Neural cell (in vitro differentiated cells): ENCODE measurements at regions not wholly inside any gene's neighbourhood (a gene's known extent, or its start where the extent isn't known, plus 50 kb on each side); places are given as distances from the start of the nearest gene placed in this dataset.

ENCODE experiments used
- H2AFZ ChIP-seq: fragments of 200-600, 300-800 bp; sonication (generic), shearing (Covaris generic); 2 replicates; pipeline ENCODE4 v1.6.0; 2014; ENCODE audit warnings: low read depth, mild to moderate bottlenecking, antibody characterized with exemption, low read length, moderate library complexity
- H3F3A ChIP-seq: fragments of 200-600 bp; shearing (Covaris generic); 2 replicates; pipeline ENCODE4 v1.6.1; 2016; ENCODE audit warnings: mild to moderate bottlenecking, moderate library complexity, mixed read lengths, antibody characterized with exemption, low read length; ENCODE audit not compliant: insufficient read depth, poor library complexity, severe bottlenecking
- H3K27ac ChIP-seq: fragments of 200-600, 300-800 bp; sonication (generic), shearing (Covaris generic); 2 replicates; pipeline ENCODE4 v1.5.1; 2014; ENCODE audit warnings: mild to moderate bottlenecking, low read length, moderate library complexity
- H3K27me3 ChIP-seq: fragments of 300-800, 200-600 bp; sonication (generic), shearing (Covaris generic); 2 replicates; pipeline ENCODE4 v1.6.0; 2014; ENCODE audit warnings: mild to moderate bottlenecking, low read depth, low read length, moderate library complexity; ENCODE audit not compliant: insufficient read depth
- H3K36me3 ChIP-seq: fragments of 300-800, 200-600 bp; sonication (generic), shearing (Covaris generic); 2 replicates; pipeline ENCODE4 v1.5.1; 2014; ENCODE audit warnings: mild to moderate bottlenecking, antibody characterized with exemption, low read length, moderate library complexity; ENCODE audit not compliant: insufficient read depth
- H3K4me2 ChIP-seq: fragments of 300-800, 200-600 bp; sonication (generic), shearing (Covaris generic); 2 replicates; pipeline ENCODE4 v1.6.0; 2014; ENCODE audit warnings: mild to moderate bottlenecking, low read length
- H3K4me3 ChIP-seq: fragments of 300-800, 200-600 bp; sonication (generic), shearing (Covaris generic); 2 replicates; pipeline ENCODE4 v1.5.1; 2014; ENCODE audit warnings: mild to moderate bottlenecking, low read length, moderate library complexity
- H3K79me2 ChIP-seq: fragments of 200-600 bp; shearing (Covaris generic); replicated peaks from 2 replicates; pipeline ENCODE4 v1.6.0; 2014; ENCODE audit warnings: mild to moderate bottlenecking, low read length, moderate library complexity; ENCODE audit not compliant: insufficient read depth
- H3K9ac ChIP-seq: fragments of 300-800, 200-600 bp; sonication (generic), shearing (Covaris generic); 2 replicates; pipeline ENCODE4 v1.6.1; 2016; ENCODE audit warnings: mild to moderate bottlenecking, low read length, mixed read lengths
- H3K9me2 ChIP-seq: fragments of 200-600 bp; shearing (Covaris generic); 2 replicates; pipeline ENCODE4 v1.6.1; 2016; ENCODE audit warnings: mild to moderate bottlenecking, low read length, mixed read lengths; ENCODE audit not compliant: insufficient read depth
- H3K9me3 ChIP-seq: fragments of 200-600, 300-800 bp; sonication (generic), shearing (Covaris generic); 2 replicates; pipeline ENCODE4 v1.6.1; 2016; ENCODE audit warnings: mild to moderate bottlenecking, mixed run types, low read length, moderate library complexity, mixed read lengths
- H4K20me1 ChIP-seq: fragments of 200-600 bp; shearing (Covaris generic); 2 replicates; pipeline ENCODE4 v1.6.1; 2016; ENCODE audit warnings: mild to moderate bottlenecking, mixed run types; ENCODE audit not compliant: insufficient read depth
- CTCF ChIP-seq: fragments of 450-650 bp; IDR thresholded peaks from 2 replicates; pipeline ENCODE4 v1.5.1; 2014; ENCODE audit warnings: antibody characterized with exemption, mild to moderate bottlenecking, moderate library complexity; ENCODE audit not compliant: poor library complexity, severe bottlenecking
- EP300 ChIP-seq: fragments of 450-650 bp; conservative IDR thresholded peaks from 2 replicates; pipeline ENCODE4 v1.6.1; 2014; ENCODE audit warnings: antibody characterized with exemption, mild to moderate bottlenecking, moderate library complexity; ENCODE audit not compliant: poor library complexity, severe bottlenecking
- EZH2 ChIP-seq: fragments of 200-600, 300-800 bp; shearing (Covaris generic), sonication (generic); IDR thresholded peaks from 2 replicates; pipeline ENCODE4 v1.6.1; 2014; ENCODE audit warnings: antibody characterized with exemption, low read length, borderline replicate concordance, mild to moderate bottlenecking; ENCODE audit not compliant: insufficient read depth, poor library complexity, severe bottlenecking
- MXI1 ChIP-seq: fragments of 450-650 bp; conservative IDR thresholded peaks from 2 replicates; pipeline ENCODE4 v1.6.1; 2014; ENCODE audit warnings: antibody characterized with exemption, mild to moderate bottlenecking; ENCODE audit not compliant: poor library complexity, severe bottlenecking
- POLR2AphosphoS5 ChIP-seq: IDR thresholded peaks from 2 replicates; pipeline ENCODE4 v1.6.1; 2012
- RAD21 ChIP-seq: fragments of 450-650 bp; conservative IDR thresholded peaks from 2 replicates; pipeline ENCODE4 v1.6.1; 2014; ENCODE audit warnings: antibody characterized with exemption, mild to moderate bottlenecking, moderate library complexity
- SMC3 ChIP-seq: fragments of 450-650 bp; conservative IDR thresholded peaks from 2 replicates; pipeline ENCODE4 v1.6.1; 2014; ENCODE audit warnings: antibody characterized with exemption, mild to moderate bottlenecking, moderate library complexity; ENCODE audit not compliant: poor library complexity
- TAF1 ChIP-seq: IDR thresholded peaks from 2 replicates; pipeline ENCODE4 v1.6.1; 2012; ENCODE audit warnings: low read depth
- TF ChIP-seq, protein P1 (sequence below): IDR thresholded peaks from 2 replicates; pipeline ENCODE4 v1.6.1; 2012; ENCODE audit warnings: borderline replicate concordance

DNA sequence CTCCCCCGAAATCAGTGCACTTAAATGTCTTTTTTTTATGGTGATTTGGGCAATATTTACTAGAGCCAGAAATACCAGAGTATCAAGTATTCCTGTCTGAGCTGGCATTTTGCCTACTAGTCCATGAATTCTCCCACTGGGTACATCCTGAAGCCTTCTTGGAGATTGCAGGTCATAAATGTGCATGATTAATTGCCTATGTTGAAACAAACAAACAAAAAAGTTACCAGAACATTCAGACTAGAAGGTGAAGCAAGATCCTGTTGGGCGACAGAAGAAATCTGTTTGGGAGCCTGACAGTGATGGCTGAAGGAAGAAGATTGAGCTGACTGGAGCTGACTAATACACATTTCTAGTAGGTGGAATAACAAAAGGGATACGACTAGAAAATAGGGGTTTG, 127.4 kb upstream of the NRIP1 start:
- TF ChIP-seq POLR2AphosphoS5 (no peak), EZH2 (no peak), CTCF (no peak), RAD21 (no peak), MXI1 (no peak), TAF1 (no peak), EP300 (no peak), SMC3 (no peak)
- TF ChIP-seq, protein P1, sequence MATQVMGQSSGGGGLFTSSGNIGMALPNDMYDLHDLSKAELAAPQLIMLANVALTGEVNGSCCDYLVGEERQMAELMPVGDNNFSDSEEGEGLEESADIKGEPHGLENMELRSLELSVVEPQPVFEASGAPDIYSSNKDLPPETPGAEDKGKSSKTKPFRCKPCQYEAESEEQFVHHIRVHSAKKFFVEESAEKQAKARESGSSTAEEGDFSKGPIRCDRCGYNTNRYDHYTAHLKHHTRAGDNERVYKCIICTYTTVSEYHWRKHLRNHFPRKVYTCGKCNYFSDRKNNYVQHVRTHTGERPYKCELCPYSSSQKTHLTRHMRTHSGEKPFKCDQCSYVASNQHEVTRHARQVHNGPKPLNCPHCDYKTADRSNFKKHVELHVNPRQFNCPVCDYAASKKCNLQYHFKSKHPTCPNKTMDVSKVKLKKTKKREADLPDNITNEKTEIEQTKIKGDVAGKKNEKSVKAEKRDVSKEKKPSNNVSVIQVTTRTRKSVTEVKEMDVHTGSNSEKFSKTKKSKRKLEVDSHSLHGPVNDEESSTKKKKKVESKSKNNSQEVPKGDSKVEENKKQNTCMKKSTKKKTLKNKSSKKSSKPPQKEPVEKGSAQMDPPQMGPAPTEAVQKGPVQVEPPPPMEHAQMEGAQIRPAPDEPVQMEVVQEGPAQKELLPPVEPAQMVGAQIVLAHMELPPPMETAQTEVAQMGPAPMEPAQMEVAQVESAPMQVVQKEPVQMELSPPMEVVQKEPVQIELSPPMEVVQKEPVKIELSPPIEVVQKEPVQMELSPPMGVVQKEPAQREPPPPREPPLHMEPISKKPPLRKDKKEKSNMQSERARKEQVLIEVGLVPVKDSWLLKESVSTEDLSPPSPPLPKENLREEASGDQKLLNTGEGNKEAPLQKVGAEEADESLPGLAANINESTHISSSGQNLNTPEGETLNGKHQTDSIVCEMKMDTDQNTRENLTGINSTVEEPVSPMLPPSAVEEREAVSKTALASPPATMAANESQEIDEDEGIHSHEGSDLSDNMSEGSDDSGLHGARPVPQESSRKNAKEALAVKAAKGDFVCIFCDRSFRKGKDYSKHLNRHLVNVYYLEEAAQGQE: no peak
- H3K9me2 ChIP-seq: no peaks in the 10 kb centered on the region
- H4K20me1 ChIP-seq: no peaks in the 10 kb centered on the region
- no peak overlapping the region for H3K4me3 ChIP-seq
- no peak overlapping the region for H3K27ac ChIP-seq
- no peaks in the 10 kb centered on the region for H3K79me2 ChIP-seq
- no peaks in the 10 kb centered on the region for H3K9me3 ChIP-seq
- H3K36me3 ChIP-seq: no peaks in the 10 kb centered on the region
- no peaks in the 10 kb centered on the region for H3F3A ChIP-seq
- H3K9ac ChIP-seq: no peak overlapping the region
- no peak overlapping the region for H3K4me2 ChIP-seq
- H2AFZ ChIP-seq: no peak overlapping the region
- H3K27me3 ChIP-seq: no peaks in the 10 kb centered on the region

GRCh38 chr21:15193937-15194336, 129.1 kb upstream of the NRIP1 start:
- no peak overlapping the region for H3K4me2 ChIP-seq
- no peak overlapping the region for H2AFZ ChIP-seq
- H3F3A ChIP-seq: no peaks in the 10 kb centered on the region
- H3K27me3 ChIP-seq: no peaks in the 10 kb centered on the region
- no peak overlapping the region for H3K4me3 ChIP-seq
- no peak overlapping the region for H3K9ac ChIP-seq
- no peaks in the 10 kb centered on the region for H3K9me3 ChIP-seq
- TF ChIP-seq EZH2: no peak
- TF ChIP-seq TAF1: no peak
- TF ChIP-seq CTCF: no peak
- no peak for TF ChIP-seq EP300
- TF ChIP-seq POLR2AphosphoS5: no peak
- TF ChIP-seq SMC3: no peak
- TF ChIP-seq, protein P1: no peak
- TF ChIP-seq RAD21: no peak
- TF ChIP-seq MXI1: no peak
- H4K20me1 ChIP-seq: no peaks in the 10 kb centered on the region
- no peak overlapping the region for H3K27ac ChIP-seq
- no peaks in the 10 kb centered on the region for H3K79me2 ChIP-seq
- no peaks in the 10 kb centered on the region for H3K9me2 ChIP-seq
- H3K36me3 ChIP-seq: no peaks in the 10 kb centered on the region
